ENCODE measurements at regions not wholly inside any gene's neighbourhood (a gene's known extent, or its start where the extent isn't known, plus 50 kb on each side); places are given as distances from the start of the nearest gene placed in this dataset.

- DNase-seq (ENCODE audit: low spot score) = no peak
These were observed 890.3 kb upstream of the ADGRL2 start for GRCh38 chr1:80910426-80910825.

- DNase-seq (ENCODE audit: low spot score) = no peak
These were observed 891.5 kb upstream of the ADGRL2 start for GRCh38 chr1:80909172-80909784.

GRCh38 chr1:80896781-80897356, 903.9 kb upstream of the ADGRL2 start:
- no peak for DNase-seq (ENCODE audit: low spot score)

DNA sequence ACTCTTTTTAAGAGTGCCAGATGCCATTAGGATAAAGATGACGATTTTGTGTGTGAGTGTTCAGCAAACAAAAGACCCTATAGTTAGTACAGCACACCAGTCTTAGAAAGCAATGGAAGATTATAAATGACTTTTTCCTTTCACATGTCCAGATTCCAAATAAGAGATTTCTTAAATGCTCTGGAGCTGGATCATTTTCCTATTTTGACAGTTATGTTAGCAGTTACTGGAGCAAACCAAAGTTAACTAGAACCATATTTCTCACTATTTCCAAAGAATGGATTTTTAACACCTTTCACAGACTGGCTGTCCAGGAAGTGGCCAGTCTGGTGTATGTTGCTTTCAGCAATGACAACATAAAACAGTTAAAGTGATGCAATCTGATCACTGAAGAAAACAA, 905.8 kb upstream of the ADGRL2 start:
- DNase-seq (ENCODE audit: low spot score) = no peak

- no peak for DNase-seq (ENCODE audit: low spot score)
These were observed 907.6 kb upstream of the ADGRL2 start for GRCh38 chr1:80893115-80893514.

GRCh38 chr1:80892539-80892938, 908.2 kb upstream of the ADGRL2 start:
- DNase-seq (ENCODE audit: low spot score) = no peak

DNA sequence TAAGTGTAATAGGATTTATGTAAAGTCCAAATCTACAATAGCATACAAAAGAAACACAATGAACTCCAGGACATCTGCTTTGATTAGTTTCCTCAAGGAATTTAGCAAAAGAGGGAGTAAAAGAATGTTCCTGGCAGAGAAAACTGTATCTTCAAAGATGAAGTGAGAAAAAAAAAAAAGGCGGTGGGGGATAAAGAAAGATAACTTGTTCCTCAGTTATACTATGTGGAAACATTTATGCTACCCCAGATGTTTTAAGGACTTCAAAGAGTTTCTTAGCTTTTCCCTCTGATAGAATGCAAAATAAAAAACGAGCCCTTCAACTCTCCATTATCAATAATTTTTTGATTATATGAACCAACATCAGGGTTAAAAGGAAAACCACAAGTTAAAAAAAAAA, 908.9 kb upstream of the ADGRL2 start:
- DNase-seq (ENCODE audit: low spot score) = no peak

DNA sequence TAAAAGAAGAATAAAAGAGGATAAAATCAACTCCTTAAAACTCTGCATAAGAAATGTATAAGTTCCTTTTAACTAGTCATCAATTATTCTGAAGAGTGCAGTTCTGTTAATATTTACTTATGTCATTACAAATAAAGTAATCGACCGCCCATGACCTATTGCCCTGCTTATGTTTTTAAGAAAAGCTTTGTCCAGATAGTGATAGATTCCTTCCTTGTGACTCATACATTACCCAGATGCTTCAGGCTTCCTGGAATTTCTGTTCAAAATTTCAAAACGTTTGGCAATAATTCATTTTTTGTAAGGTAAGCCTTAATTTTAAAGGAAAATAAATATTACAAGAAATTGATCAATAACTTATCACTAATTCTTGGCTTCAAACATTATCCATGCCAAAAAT, 918.2 kb upstream of the ADGRL2 start:
- DNase-seq (ENCODE audit: low spot score) = no peak

GRCh38 chr1:80878343-80878742, 922.4 kb upstream of the ADGRL2 start:
- DNase-seq (ENCODE audit: low spot score) = no peak

GRCh38 chr1:80876035-80876434, 924.7 kb upstream of the ADGRL2 start:
- no peak for DNase-seq (ENCODE audit: low spot score)

DNA sequence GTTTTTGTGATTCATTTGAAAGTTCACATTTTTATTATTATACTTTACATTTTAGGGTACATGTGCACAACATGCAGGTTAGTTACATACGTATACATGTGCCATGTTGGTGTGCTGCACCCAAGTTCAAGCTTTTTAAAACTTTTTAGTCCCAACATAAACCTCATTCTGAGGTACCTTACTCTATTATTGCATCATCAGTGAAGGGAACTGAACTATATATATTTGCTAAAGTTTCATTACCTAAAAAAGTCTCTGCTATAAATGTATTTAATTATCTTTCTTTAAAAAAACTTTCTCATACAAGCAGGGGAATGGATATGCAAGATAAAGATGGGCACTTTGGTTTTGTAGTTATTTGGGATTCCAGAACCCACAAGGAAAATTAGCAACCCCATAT, 931.4 kb upstream of the ADGRL2 start:
- DNase-seq (ENCODE audit: low spot score) = no peak

- DNase-seq (ENCODE audit: low spot score) = no peak
These were observed 952.8 kb upstream of the ADGRL2 start for GRCh38 chr1:80847904-80848303.

GRCh38 chr1:80846966-80847365, 953.8 kb upstream of the ADGRL2 start:
- DNase-seq (ENCODE audit: low spot score) = no peak

DNA sequence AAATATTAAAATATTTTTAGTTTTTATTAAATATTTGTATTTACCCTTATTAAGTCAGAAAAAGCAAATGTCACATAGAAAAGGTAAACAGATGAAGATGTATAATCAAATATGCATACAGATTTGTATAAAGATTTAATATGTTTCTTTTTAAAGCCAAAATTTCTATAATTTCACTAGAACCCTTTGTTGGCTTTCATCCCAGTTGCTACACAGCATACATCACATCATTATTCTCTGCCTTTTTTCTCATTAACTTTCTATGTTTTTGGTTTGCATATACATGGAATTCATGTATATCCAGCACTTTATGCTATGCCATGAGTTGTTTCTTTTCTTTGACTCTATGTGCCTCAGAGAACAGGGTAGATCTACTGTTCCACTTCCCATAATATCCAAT, 957.9 kb upstream of the ADGRL2 start:
- no peak for DNase-seq (ENCODE audit: low spot score)

DNA sequence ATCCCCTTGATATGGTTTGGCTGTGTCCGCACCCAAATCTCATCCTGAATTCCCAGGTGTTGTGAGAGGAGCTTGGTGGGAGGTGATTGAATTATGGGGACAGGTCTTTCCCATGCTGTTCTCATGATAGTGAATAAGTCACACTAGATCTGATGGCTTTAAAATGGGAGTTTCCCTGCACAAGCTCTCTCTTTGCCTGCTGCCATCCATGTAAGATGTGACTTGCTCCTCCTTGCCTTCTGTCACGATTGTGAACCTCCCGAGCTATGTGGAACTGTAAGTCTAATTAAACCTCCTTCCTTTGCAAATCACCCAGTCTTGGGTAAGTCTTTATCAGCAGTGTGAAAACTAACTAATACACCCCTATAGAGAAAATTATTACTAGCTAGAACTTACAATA, 959.5 kb upstream of the ADGRL2 start:
- no peak for DNase-seq (ENCODE audit: low spot score)

GRCh38 chr1:80837066-80837465, 963.7 kb upstream of the ADGRL2 start:
- DNase-seq (ENCODE audit: low spot score) = no peak

DNA sequence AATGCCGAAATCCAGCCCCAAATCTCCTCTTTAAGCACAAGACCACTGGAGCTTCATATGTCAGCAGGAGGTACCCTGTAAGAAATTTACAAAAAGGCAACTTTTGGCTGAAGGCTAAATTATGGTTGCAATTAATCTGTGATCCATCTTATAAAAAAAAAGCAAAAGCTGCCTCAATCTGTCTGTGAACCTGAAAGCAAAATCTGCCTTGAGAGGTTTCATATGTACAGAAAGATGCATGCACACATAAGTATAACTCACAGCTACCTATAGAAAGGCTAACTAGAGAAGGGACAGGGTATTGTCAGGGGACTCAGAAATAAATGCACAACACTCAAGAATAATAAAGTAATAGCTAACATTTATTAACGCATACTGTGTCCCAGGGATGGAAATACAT, 964.2 kb upstream of the ADGRL2 start:
- no peak for DNase-seq (ENCODE audit: low spot score)

DNA sequence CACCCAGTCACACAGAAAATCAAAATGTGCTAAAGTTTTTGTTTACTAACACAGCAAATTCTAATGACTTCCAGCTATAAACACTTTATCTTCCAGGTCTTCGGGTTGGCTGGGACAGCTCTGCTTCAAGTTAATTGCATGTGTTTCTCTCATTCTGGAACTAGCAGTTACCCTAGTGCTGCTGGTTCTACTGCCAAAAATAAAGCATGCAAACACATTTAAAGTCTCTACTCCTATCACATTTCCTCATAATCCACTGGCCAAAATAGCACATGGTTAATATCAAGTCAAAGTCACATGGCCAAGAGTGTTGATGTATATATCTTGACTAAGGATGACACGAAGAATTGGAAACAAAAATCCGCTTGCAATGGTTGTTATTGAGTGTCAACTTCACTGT, 973.1 kb upstream of the ADGRL2 start:
- DNase-seq (ENCODE audit: low spot score) = no peak

DNA sequence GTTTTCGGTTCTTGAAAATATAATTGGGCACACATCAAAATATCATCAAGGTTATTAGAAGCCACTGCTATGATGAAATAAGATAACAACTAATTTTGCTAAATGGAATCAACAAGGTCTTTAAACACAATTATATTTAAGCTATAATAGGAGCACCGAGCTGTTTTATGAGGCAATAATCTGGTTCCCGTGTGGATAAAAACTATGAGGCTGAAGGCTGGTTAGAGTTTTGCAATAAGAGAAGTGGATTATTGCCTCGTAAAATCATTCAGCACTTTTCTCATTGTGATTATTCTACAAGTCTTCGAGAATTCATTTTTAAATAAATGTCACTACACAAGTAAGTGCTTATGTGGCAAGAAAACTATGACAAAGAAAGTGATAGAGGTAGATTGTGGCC, 975.7 kb upstream of the ADGRL2 start:
- DNase-seq (ENCODE audit: low spot score) = no peak

GRCh38 chr1:80818211-80818610, 982.5 kb upstream of the ADGRL2 start:
- no peak for DNase-seq (ENCODE audit: low spot score)

DNA sequence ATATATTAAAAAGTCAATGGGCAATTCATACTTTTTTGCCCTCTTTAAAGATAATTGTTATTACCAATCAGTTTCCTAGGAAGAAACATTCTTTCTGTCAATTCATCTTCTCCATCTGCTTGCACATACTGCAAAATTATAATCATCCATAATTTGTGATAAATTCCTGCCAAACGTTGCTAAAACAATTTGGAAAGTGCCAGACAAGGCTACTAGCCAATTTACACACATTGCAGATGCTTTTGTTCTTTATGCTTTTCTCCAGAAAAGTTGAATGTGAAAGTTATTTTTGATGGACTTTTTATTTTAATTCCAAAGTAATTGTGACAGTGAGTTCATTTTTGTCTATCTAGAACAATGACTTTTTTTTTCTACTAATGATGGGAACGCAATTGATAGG, 992.8 kb upstream of the ADGRL2 start:
- no peak for DNase-seq (ENCODE audit: low spot score)

DNA sequence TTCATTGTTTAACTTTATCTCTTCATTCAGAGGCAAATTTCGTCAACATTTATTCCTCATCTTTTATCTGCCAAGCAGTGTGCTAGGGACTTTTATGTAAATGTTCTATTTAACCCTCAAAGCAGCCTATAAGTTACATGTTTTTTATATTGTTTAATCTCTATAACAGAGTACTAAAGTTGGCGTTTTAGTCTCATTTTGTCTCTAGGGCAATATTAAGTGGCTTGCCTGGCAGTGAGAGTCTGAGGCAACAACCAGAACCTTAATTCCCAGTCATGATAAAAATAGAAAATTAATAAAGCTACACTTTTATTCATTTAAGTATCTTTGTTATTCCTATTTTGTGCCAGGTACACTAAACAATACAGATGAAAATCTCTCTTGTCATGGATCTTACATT, 994.3 kb upstream of the ADGRL2 start:
- no peak for DNase-seq (ENCODE audit: low spot score)

DNA sequence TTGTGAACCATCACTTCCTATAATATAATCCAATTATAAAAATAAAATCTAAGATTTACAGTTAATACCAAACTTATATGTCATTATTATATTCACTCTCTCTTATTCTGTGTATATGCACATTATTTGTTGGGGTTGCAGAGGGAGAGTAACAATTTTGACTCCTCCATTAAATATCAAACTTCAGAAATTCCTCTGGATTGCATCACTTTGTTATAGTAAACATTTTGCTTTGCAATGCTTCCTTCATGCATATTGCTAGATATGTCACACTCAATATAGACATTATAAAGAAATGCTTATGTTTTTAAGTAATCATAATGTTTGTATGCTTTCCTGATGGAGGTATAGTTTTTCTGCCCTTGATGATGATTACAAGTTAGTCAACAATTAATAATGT, 999.0 kb upstream of the ADGRL2 start:
- no peak for DNase-seq (ENCODE audit: low spot score)

DNA sequence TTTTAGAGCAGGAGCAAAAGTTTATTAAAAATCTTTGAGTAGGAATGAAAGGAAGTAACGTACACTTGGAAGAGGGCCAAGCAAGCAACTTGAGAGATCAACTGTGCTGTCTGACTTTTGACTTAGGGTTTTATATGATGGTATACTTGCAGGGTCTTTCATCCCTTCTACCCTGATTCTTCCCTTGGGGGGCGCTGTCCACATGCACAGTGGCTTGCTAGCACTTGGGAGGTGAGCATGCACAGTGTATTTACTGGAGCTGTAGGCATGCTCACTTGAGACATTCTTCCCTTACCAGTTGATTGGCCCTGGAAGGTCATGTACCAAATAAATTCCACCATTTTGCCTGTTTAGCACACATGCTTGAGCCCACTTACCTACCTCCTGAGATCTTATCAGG, 1001.3 kb upstream of the ADGRL2 start:
- no peak for DNase-seq (ENCODE audit: low spot score)

DNA sequence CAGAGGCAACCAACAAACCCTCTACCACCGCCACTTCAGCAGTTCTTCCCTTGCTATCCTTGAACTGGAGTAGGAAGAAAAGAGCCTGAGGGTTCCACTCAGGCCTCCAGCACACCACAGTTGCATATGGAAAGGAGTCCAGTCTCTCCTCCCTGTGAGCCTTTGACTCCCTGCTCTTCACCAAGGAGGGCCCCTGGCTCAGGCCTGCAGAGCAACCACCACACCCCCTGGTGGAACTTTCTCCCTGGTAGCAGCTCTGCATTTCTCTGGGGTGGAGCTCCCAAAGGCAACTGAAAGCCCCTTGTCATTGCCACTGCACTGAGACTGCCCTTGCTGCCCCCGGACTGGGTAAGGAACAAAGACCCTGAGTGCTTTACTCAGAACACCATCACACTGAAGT, 1021.5 kb upstream of the ADGRL2 start:
- no peak for DNase-seq (ENCODE audit: low spot score)
